GM12874 (cell line): ENCODE measurements at regions not wholly inside any gene's neighbourhood (a gene's known extent, or its start where the extent isn't known, plus 50 kb on each side); places are given as distances from the start of the nearest gene placed in this dataset.

ENCODE experiments used
- CTCF ChIP-seq: IDR thresholded peaks from 2 replicates; pipeline ENCODE4 v1.5.1; 2011; ENCODE audit warnings: low read depth, mild to moderate bottlenecking, control low read depth, low read length, moderate library complexity; ENCODE audit not compliant: insufficient read depth

- TF ChIP-seq CTCF, result no peak
Observed at GRCh38 chr5:20469792-20470191, 481.8 kb upstream of the CDH18 start.

- TF ChIP-seq CTCF, result no peak
Observed at GRCh38 chr5:20469390-20469789, 481.4 kb upstream of the CDH18 start.

GRCh38 chr5:20466512-20466911 is 478.5 kb upstream of the CDH18 start:
- TF ChIP-seq CTCF, result no peak

GRCh38 chr5:20463206-20463605 is 475.2 kb upstream of the CDH18 start:
- no peak for TF ChIP-seq CTCF

GRCh38 chr5:20446121-20446520 is 458.1 kb upstream of the CDH18 start:
- TF ChIP-seq CTCF, result no peak

- no peak for TF ChIP-seq CTCF
Observed at GRCh38 chr5:20445326-20445860, 457.4 kb upstream of the CDH18 start.

GRCh38 chr5:20434786-20435185 is 446.8 kb upstream of the CDH18 start:
- TF ChIP-seq CTCF, result no peak
